ENCODE measurements at regions not wholly inside any gene's neighbourhood (a gene's known extent, or its start where the extent isn't known, plus 50 kb on each side); places are given as distances from the start of the nearest gene placed in this dataset.
"Not testable (repeated sequence)": the region's sequence is repeated elsewhere in the genome, so short reads cannot be mapped to it uniquely, and the experiment has no call there.

DNA sequence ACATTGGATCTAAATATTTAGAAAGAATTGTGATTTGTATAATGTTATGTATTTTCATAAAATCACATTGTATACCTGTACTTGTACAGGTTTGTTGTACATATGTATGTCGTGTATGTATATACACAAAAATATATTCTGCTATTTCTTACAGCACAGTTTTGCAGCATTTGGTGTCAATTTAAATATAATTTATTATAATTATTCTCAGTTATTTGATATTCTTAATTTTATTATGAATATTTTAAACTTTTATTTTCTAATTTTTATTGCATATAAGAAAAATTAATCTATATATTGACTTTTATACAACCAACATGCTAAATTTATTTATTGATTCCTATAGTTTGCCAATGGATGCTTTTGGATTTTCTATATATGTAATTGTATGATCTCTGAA is 137.0 kb downstream of the GOLGA6L6 start:
- not testable (repeated sequence) for TF ChIP-seq SP1, ZNF384, SUZ12, ELF4, ARNT, TARDBP, FOXA1 (IDR thresholded peaks at IDR 0.05)

Data from HEK293T (cell line).